Astrocyte (in vitro differentiated cells and primary cell): ENCODE measurements at regions not wholly inside any gene's neighbourhood (a gene's known extent, or its start where the extent isn't known, plus 50 kb on each side); places are given as distances from the start of the nearest gene placed in this dataset.

Experiments
- EZH2 ChIP-seq: IDR thresholded peaks from 2 replicates; pipeline ENCODE4 v1.6.1; 2012; ENCODE audit warnings: mild to moderate bottlenecking, low read length, inconsistent platforms; ENCODE audit not compliant: insufficient read depth
- TF ChIP-seq, protein P1 (sequence below): IDR thresholded peaks from 2 replicates; pipeline ENCODE4 v1.5.1; 2011; ENCODE audit warnings: low read depth, mild to moderate bottlenecking, inconsistent platforms, low read length, moderate library complexity; ENCODE audit not compliant: insufficient read depth

- TF ChIP-seq EZH2: no peak
- TF ChIP-seq, protein P1, sequence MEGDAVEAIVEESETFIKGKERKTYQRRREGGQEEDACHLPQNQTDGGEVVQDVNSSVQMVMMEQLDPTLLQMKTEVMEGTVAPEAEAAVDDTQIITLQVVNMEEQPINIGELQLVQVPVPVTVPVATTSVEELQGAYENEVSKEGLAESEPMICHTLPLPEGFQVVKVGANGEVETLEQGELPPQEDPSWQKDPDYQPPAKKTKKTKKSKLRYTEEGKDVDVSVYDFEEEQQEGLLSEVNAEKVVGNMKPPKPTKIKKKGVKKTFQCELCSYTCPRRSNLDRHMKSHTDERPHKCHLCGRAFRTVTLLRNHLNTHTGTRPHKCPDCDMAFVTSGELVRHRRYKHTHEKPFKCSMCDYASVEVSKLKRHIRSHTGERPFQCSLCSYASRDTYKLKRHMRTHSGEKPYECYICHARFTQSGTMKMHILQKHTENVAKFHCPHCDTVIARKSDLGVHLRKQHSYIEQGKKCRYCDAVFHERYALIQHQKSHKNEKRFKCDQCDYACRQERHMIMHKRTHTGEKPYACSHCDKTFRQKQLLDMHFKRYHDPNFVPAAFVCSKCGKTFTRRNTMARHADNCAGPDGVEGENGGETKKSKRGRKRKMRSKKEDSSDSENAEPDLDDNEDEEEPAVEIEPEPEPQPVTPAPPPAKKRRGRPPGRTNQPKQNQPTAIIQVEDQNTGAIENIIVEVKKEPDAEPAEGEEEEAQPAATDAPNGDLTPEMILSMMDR: no peak
These were observed 342.5 kb downstream of the NPIPA8 start for GRCh38 chr16:17994027-17994426.
